Breast epithelium (tissue), 3 donors: ENCODE measurements at regions not wholly inside any gene's neighbourhood (a gene's known extent, or its start where the extent isn't known, plus 50 kb on each side); places are given as distances from the start of the nearest gene placed in this dataset.

Experiments used
- CTCF ChIP-seq, 3 donors: fragments of 450-650 bp; IDR thresholded peaks; one replicate each; pipeline ENCODE4 v1.5.1; 2016 to 2017; ENCODE audit warnings: antibody characterized with exemption in 3 of 3, mild to moderate bottlenecking in 3 of 3, moderate library complexity in 3 of 3
- POLR2A ChIP-seq: fragments of 450-650 bp; IDR thresholded peaks from one replicate; pipeline ENCODE4 v1.6.1; 2016; ENCODE audit warnings: antibody characterized with exemption, mild to moderate bottlenecking, moderate library complexity

DNA sequence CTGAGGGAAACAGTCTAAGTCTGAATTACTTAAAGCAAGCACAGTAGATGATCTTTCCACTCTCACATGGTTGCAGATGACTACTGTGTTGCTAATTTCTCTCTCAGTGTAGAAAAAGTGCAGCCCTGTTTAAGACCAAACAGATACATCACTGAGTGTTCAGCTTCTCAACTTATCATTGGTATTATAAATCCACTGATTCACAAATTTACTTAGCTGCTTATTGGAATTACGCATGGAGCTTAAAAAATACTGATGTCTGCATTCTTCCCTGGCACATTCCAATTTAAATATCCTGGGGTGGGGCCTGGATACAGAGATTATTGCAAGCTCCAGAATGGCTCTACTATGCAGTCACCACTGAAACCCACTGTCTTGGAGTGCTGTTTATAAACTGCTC, 411.2 kb downstream of the RND3 start:
- TF ChIP-seq CTCF (IDR thresholded peaks at IDR 0.05), result no peak
- no peak for TF ChIP-seq POLR2A
